Fibroblast of skin of abdomen (primary cell): ENCODE measurements at regions not wholly inside any gene's neighbourhood (a gene's known extent, or its start where the extent isn't known, plus 50 kb on each side); places are given as distances from the start of the nearest gene placed in this dataset.

ENCODE experiments used
- DNase-seq: peaks from one replicate; pipeline ENCODE4 v3.0.0-alpha.2; 2013

DNA sequence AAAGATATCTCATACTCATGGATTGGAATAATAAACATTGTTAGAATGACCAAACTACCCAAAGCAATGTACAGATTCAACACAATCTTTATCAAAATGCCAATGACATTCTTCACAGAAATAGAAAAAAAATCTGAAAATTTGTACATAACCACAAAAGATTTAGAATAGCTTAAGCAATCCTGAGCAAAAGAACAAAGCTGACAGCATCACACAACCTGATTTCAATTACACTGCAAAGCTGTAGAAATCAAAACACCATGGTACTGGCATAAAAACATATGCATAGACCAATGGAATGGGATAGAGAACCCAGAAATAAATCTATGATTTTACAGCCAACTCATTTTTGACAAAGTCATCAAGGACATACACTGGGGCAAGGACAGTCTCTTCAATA, 130.0 kb upstream of the TMEM72 start:
- no peak for DNase-seq

DNA sequence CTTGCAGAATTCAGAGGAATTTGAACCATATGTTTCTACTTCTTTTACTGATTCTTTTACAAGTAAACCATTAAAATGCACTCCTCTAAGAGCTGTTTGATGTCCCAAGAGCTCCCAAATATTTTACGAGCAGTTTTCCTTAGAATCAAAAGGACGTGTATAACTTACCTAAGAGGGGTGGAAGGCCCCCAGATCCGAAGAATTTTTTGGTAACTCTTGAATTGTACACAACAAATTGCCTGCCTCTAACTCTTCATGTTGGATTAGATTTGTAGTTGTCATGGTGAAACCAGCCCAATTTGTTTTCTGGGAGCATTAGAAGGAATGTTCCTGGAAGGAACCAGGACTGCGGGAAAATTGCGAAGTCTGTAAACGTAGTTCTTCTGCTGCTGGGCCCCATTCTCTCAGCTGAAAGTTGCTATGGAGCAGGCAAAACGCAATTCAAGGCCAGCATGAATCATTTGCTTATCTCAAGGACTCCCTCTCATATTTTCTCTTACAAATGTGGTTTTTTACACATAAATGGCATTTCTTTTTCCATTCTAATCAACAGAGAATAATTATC, 124.8 kb upstream of the TMEM72 start:
- peak; percentile 62 for DNase-seq

DNA sequence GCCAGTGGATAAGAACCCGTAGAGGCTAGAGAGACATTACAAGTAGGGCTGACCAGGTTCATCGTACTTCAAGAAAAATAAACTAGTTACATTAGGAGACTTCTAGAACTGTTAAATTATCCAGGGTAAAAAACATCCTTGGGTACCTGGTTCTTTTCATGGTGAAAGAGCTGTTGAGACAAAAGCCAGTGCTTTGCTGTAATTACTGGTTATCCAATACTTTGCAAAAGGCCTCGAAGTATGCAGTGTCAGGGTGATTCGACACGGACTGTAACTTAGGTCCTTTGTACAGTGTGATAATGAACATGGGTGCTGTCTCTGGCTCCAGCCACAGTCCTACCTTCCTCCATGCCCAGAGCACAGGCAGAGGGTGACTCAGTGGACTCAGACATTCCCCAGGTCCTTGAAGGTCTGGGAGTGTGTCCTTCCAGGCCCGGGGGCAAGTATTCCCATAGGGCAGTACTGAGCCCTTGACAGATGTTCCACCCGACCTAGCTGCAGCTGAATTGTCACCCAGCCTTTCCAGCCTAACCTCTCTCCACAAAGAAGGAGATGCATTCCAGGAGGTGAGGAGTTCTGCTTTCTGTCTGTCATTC, 123.6 kb upstream of the TMEM72 start:
- no peak for DNase-seq

DNA sequence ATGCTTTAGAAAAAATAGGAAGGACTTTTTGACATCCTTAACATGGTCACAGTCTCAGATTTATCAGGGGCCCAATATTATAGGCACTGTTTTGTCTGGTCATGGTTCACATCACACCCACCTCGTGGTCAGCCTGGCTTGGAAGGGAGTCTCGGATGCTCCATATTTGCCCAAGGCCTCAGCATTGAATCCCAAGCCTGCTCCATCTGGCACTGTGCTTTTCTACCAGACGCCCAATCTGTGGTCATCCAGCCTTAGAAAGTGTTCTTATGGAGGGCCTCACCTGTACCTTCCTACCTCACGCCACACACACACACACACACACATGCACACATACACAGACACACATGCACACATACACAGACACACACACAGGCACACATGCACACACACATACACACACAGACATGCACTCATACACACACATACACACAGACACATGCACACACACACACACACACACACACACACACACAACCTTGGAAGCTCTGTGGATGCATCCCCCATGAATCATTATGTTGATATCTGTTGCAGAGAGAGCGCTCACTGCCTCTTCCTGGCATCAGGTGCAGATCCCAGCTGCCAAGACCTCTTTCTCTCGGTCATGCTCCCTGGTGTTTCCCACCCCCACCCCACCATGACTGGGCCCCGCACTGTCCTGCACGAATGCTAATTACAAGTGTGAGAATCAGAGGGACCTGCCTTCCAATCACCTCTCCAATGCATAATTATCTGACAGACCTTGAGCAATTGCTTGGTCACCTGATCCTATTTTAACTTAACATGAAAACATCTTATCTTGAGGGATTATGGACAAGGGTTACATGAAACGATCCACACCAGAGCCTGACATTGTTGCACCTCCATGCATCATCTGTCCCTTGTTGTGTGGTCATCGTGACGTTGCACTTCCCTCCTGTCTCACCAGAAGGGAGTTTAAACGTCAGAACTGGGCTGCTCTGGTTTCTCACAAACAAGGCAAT, 122.7 kb upstream of the TMEM72 start:
- DNase-seq = no peak

DNA sequence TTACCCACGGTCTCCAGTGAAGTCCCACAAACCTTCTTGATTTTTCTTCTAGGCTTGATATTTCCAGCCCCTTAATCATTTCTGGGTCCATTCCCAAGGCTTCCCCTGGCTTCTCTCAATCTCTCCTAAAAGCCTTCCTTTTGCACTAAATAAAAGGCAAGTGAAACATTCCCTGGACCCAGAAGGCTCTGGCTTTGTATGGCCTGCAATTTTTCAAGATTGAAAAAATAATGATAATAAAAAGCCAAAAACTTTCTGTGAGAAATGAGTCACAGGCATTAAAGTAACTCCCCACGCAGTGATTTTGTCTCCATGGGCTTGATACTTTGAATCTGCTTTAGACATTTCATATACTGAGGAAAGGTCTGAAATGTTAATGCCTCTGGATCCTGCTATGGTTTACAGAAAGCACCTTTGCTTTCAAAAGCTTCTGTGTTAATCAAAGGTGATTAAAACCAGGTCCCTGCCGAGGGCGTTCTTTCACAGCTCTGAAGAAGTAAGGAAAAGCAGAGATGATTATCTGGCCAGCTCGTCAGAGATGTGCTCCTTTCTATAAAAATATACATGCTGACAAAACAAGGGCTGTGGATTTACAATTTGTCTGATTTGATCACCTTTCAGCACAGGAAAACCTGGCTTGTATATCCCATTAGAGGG, 118.9 kb upstream of the TMEM72 start:
- DNase-seq = no peak

DNA sequence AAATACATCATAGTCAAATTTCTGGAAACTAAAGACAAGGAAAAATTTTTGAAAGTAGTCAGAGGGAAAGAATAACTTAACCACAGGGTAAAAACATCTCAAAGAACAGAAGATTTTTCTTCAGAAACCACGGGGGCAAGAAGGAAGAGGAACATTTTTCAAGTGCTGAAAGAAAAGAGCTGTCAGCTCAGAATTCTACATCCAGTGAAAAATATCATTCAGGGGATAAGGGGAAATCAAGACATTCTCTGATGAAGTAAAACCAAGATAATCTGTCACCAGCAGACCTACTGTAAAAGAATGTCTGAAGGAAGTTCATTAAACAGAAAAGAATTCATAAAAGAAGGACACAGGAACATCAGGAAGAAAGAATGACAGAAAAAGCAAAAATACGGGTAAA, 111.2 kb upstream of the TMEM72 start:
- peak; percentile 24 for DNase-seq

DNA sequence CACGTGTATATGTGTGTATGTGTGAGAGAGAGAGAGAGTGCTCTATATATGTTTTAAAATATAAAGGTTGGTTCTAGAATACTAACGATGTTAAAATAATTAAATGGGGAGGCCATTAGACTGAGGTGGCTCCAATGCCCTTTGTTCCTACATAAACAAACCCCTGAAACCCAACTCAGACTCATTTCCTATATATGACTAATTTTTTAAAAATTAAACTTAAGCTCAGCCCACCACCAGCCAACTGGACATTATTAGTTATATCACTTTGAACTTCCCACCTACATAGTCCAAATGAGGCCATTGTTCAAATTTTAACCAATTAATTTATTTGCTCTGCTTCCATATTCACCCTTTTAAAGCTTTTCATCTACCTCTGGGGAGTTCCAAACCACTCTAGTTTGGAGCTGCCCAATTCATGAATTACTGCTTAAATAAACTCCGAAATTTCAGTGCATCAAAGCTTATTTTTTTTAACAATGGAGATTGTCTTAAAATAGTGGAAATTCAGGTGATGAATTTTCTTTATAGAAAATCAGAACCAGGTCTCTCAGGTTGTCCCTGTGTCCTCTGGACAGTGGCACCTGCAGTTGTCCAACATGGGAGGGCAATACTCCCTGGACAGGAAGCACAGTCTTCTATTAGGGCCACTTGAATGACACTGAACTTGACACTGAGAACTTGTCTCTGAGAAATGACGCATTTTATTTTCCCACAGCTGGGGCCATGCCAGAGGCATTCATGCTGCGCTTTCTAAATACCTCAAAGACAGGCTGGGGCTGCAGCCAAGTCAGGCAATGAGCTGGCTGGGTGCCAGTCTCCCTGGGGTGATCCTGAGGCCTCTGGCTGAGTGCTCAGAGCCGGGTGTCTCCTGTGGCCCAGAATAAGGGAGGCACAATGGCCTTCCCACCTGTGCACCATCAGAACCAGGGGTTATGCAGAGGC, 109.5 kb upstream of the TMEM72 start:
- DNase-seq = peak; percentile 95

DNA sequence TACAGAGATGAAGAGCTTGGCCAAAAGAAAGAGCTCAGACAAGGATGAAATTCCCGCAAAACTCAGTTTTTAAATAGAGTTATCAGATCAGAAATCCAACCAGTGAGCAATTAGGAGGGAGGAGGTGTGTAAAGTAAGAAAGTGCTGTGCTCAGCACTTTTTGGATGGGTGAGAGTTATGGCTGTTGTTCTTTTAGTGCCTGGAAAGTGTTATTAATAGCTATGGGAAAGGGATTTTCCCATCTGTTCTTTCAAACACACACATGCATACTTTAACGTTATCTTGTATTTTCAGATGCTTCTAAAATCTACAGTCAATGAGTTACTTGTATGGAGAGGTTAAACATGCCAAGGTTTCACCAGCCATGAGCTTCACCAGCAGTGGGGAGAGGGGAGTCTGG, 107.3 kb upstream of the TMEM72 start:
- DNase-seq = no peak

DNA sequence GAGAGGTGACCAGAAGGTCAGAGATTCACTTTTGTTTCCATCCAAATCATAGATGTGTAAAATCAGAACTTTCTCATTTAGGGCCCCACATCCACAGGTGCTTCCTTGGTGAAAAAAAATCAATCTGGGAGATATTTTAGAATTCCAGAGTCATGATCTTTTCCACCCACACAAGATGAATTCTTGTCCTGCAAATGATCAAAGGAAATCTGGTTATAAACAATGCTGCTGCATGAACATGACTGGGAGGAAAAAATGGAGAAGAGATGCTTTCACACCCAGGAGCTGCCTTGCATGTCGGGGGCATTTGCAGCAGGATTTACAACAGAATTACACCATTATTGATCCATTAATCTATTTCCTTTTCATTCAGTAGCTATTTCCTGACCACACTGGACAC, 106.5 kb upstream of the TMEM72 start:
- DNase-seq = peak; percentile 38

DNA sequence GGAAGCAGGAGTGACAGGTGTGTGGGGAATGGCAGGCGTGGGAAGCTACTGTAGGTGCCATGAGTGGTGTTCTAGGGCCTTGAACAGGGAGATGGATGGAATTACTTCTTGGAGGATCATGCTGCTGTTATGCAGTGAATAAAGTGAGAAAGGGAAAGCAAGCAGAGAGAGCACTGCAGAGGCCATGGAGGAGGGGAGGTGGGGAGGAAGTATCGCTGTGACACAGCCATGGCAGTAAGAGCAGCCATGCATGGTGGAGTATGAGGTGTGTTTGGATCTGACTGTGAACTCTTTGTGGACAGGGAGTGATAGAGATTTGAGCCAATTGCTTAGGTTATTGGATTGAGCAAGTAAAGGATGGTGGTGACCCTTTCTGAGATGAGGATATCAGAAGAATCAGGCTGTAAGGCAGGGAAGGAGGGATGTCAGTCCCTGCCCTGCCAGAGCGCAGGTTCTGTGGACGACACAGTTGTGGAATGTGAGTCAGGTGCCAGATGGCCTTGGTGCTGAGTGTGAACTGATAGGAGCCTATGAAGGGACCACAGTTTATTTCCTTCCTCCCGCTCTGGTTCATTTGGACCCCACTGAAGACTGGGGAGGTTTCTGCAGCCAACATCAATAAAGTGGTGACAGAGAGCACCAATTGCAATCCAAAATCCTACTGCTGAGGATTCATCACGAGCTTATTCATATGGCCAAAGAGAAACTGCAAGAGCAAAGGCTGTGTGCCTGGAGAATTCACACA, 105.5 kb upstream of the TMEM72 start:
- DNase-seq = no peak

DNA sequence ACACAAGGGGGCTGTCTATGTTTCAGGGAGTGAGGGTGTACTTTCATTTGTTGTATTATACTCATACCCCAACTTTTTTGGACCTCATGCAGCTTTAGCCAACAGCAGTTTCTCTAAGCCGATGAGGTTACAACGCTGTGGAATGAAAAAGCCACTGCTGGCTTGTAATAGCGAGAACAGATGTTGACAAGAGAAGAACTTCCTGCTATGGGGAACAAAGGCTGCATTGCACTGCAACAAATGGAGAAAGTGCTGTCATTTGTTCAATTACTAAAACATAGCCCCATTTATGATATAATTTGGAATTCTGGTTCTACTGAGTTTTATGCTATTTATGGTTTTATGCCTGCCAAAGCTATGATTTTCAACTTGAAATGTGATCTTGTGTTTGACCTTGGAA, 104.2 kb upstream of the TMEM72 start:
- no peak for DNase-seq

DNA sequence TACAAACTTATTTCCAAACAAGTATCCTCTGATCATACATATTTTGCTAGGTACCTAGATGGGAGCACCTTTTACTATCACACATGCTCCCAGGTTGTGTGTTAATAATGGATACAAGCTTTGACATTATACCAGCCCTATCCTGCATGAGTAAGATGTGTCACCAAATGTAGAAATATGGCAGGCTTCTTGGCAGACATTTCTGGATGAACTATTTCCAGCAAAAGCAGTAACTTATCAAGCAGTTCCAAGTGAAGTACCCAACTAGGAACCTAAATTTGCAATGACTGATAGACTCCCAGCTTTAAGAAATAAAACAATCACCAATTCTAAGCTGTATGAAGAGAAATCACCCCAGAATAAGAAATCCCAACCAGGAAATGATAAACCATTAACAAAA, 103.7 kb upstream of the TMEM72 start:
- DNase-seq = no peak

DNA sequence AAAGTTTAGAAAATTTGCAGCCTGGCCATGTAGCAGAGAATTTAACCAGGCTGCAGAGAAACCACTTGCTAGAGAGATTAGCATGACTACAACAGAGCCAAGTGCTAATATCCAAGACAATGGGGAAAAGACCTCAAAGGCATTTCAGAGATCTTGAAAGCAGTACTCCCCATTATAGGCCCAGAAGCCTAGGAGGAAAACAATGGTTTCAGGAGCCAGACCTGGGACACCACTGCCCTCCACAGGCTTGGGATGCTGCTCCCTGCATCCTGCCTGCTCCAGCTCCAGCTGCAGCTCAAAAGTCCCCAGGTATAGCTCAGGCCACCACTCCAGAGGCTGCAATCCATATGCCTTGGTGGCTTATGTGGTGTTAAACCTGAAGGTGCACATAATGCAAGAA, 101.5 kb upstream of the TMEM72 start:
- DNase-seq = no peak

DNA sequence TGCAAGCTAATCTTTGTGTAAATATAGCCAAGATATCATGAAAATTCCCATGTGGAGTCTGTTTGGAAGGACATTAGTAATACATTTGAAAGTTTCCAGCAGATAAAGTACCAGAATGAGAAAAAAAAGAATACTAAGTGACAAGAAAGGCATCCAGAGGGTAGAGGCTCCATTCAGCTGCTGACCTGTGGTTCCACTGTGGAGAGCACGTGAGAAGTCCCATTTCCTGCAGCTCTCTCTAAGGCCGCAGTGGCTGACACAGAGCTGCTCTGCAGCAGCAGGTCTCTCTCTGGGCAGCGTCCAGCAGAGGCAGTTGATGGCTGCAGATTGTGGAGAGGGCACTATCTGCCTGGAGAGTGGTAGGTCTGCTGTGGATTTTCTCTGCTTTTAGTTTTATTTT, 100.1 kb upstream of the TMEM72 start:
- no peak for DNase-seq

DNA sequence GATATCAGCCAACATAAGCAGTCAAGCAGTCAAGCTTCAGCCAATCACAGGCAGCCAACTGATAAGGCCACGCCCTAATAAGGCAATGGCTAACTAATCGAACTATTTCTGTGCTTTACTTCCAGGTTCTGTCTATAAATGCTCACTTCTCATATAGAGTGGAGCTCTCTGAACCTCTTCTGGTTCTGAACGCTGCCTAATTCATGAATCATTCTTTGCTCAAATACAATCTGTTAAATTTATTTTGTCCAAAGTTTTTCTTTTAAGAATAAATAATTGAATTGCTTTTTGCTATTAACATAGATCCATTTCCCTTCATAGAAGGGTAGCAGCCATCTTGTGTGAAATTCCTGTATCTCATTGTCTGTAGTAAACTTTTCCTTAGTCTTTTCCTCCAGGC, 97.9 kb upstream of the TMEM72 start:
- DNase-seq = no peak

DNA sequence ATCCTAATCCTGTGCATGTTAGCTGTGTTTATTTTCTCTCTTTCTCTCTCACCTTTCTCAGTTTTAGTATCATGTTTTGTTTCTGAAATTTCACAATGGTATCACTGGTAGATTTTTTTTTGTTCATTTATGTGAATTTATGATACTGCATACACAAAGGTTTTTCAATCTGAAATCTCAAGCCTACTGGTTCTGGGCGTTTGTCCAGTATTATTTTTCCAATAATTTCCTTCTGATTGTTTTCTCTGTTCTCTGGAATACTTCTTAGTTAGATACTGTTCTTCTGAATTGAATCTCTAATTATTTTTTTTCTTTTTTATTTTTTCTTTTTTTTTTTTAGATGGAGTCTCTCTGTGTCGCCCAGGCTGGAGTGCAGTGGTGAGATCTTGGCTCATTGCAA, 96.2 kb upstream of the TMEM72 start:
- DNase-seq = no peak

DNA sequence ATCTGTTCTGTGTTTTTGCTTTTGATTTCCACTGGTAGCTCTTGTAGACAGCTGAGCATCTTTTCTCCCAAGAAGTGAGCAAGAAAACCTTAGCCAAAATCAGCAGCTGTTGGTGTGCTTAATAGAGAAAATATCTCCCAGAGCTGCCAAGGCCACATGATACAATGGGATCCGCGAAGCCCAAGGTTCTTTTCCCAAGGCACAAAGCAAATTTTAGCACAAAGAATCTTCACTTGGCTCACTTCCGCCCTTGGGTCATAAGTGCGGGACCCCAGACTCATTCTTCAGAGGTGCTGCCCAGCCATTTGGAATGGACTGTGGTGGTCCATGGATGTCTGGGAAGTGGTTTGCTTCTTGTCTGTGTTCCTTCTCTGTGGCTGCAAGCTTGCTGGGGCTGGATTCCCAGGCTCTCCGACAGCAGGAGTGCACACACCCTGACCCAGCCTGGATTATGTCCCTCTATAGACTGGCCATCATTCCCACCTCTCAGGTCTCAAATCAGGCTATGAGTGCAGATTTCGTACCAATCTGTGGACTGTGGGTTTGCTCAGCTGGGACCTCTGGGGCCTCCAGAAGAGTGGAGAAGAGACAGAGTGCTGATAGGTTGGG, 93.0 kb upstream of the TMEM72 start:
- no peak for DNase-seq

DNA sequence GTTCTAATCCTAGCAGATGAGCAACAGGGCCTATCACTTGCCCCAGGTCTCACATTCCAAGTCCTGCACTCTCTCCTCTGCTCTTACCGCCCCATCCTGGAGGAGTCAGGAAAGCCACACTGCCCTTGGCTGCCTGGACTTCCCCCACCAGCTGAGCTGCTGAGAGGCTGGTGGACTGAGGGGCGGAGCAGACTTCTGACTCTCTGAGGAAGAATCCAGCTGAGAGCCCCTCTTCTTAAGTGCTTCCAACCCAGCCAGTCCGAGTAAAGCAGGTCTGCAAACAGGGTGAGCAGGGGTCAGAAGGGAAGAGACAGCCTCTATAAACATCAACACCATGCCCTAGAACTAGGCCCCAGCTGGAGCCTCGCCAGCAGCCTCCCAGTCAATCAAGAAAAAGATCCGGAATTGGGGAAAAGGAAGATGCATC, 92.4 kb upstream of the TMEM72 start:
- no peak for DNase-seq

DNA sequence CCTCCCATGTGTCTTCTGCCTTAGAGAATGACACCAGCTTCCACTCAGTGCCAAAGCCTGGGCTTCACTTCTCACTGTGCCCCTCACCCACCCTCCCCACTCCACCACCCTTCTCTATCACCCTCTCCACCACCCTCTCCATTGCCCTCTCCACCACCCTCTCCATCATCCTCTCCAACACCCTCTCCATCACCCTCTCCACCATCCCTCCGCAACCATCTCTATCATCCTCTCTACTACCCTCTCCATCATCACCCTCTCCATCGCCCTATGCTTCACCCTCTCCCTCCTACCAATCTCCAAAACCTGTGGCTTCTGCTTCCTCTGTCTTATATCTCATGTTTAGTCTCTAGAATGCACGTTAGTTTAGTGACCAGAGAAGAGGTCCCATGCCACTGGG, 91.0 kb upstream of the TMEM72 start:
- no peak for DNase-seq

DNA sequence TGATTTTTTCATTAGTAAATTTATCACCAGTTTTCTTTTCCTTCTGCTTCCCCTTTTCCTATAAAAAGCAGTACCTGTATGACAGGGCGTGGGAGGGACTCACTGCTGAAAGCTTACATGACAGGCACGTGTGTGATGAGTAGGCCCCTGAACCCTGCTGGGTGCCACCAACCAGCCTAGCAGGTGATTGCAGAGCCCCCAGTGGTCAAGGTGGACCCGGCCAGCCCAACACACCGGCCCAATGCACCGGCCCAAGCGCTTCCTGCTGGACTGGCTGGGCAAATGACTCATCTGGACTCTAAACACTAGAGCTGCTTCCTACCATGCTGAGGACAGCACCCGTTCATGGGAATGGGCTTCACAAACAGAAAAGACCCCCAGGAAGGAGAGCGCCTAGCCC, 89.8 kb upstream of the TMEM72 start:
- no peak for DNase-seq

DNA sequence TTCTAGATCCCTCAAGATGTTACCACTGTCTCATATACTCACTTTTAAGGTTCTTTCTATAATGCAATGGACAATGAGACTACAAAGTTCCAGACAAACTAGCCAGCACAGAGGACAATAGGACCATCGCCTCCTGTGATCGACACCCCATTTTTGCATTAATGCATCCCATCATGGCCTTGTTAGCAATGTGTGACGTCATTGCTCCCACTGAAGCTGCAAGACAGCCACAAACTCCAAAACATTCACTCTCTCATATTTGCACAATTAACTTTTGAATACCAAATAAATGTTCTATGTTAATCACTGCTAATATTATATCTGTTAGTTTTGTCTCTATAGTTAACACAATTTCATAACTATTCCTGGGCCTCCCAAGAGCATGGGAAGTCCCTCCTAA, 88.8 kb upstream of the TMEM72 start:
- no peak for DNase-seq
